ENCODE measurements at regions not wholly inside any gene's neighbourhood (a gene's known extent, or its start where the extent isn't known, plus 50 kb on each side); places are given as distances from the start of the nearest gene placed in this dataset.

- TF ChIP-seq POLR2A (IDR thresholded peaks at IDR 0.05): no peak
- TF ChIP-seq CTCF (IDR thresholded peaks at IDR 0.05): no peak
Observed at GRCh38 chr16:7919782-7920181, 587.1 kb downstream of the RBFOX1 start.
